AG10803 (cell line): ENCODE measurements at regions not wholly inside any gene's neighbourhood (a gene's known extent, or its start where the extent isn't known, plus 50 kb on each side); places are given as distances from the start of the nearest gene placed in this dataset.

Source experiments
- DNase-seq: peaks from one replicate; pipeline ENCODE4 v3.0.0; 2010; ENCODE audit warnings: low read depth
- H3K4me3 ChIP-seq: 2 replicates; pipeline ENCODE4 v1.5.1; 2011; ENCODE audit warnings: mild to moderate bottlenecking, low read length, control low read depth
- CTCF ChIP-seq: conservative IDR thresholded peaks from 2 replicates; pipeline ENCODE4 v1.5.1; 2011; ENCODE audit warnings: mild to moderate bottlenecking, low read length, control low read depth, inconsistent platforms

- no peak overlapping the region for H3K4me3 ChIP-seq
- no peak for DNase-seq
- TF ChIP-seq CTCF: no peak
Observed at GRCh38 chr3:159018341-159018740, 216.5 kb downstream of the MFSD1 start.

GRCh38 chr3:159025733-159026132 is 223.9 kb downstream of the MFSD1 start:
- DNase-seq: no peak
- H3K4me3 ChIP-seq: no peak overlapping the region
- no peak for TF ChIP-seq CTCF

- TF ChIP-seq CTCF: no peak
- DNase-seq: no peak
- H3K4me3 ChIP-seq: no peak overlapping the region
Observed at GRCh38 chr3:159026510-159026909, 224.7 kb downstream of the MFSD1 start.

GRCh38 chr3:159028706-159029105 is 226.9 kb downstream of the MFSD1 start:
- H3K4me3 ChIP-seq: no peak overlapping the region
- DNase-seq: no peak
- TF ChIP-seq CTCF: no peak

- no peak for DNase-seq
- H3K4me3 ChIP-seq: no peak overlapping the region
- no peak for TF ChIP-seq CTCF
Observed at GRCh38 chr3:159029306-159030026, 227.6 kb downstream of the MFSD1 start.

- H3K4me3 ChIP-seq: no peak overlapping the region
- no peak for TF ChIP-seq CTCF
- DNase-seq: no peak
Observed at GRCh38 chr3:159030138-159030670, 228.3 kb downstream of the MFSD1 start.
